ENCODE measurements at regions not wholly inside any gene's neighbourhood (a gene's known extent, or its start where the extent isn't known, plus 50 kb on each side); places are given as distances from the start of the nearest gene placed in this dataset.

- DNase-seq (ENCODE audit: low read depth) (no peak), FAIRE-seq (no peak)
- TF ChIP-seq CTCF (IDR thresholded peaks at IDR 0.05; ENCODE audit: insufficient read depth, low read length, severe bottlenecking), result no peak
- Histone ChIP-seq H3K27me3 (ENCODE audit: control insufficient read depth, insufficient read depth, low read length) (peaks cover 2% of the 10 kb centered on the region), H3K4me3 (ENCODE audit: low read depth, low read length) (no peak overlapping the region), H3K36me3 (ENCODE audit: control insufficient read depth, insufficient read depth, low read length) (no peaks in the 10 kb centered on the region)
Observed at GRCh38 chr18:40060562-40060961, 1894.5 kb upstream of the PIK3C3 start.

GRCh38 chr18:40058811-40059570 lies 1896.0 kb upstream of the PIK3C3 start:
- H3K36me3 ChIP-seq (ENCODE audit: control insufficient read depth, insufficient read depth, low read length), result no peaks in the 10 kb centered on the region
- no peak for TF ChIP-seq CTCF (IDR thresholded peaks at IDR 0.05; ENCODE audit: insufficient read depth, low read length, severe bottlenecking)
- H3K27me3 ChIP-seq (ENCODE audit: control insufficient read depth, insufficient read depth, low read length), result peaks cover 2% of the 10 kb centered on the region
- no peak overlapping the region for H3K4me3 ChIP-seq (ENCODE audit: low read depth, low read length)
- DNase-seq (ENCODE audit: low read depth), result no peak
- no peak for FAIRE-seq

DNA sequence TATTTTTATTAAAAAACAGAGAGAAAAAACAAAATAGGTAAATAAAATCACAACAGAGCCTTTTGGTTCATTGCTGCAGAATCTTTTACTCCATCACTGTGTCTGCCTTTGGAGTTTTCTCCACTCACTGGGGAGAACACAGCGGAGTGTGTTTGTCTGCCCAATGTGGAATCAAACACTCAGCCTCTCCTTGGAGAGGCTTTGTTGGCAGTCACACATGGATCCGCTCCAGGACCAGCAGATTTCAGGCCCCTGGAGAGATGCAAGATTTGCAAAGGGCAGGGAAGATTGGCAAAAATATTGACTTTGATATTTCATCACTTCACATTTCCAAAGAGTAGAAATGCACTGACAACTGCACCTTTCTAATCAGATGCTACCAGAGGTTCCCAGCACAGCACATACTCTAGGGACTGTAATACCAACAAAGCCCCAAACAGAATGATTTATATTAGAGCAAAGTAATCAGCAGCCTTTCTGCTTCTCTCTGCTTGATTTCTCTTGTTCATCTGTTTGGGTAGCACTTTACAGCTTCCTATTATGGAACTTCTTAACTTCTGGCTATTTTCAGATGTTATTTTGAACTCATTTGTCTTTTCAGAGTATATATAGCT lies 1898.8 kb upstream of the PIK3C3 start:
- no peak for DNase-seq (ENCODE audit: low read depth)
- no peak for FAIRE-seq
- no peak for TF ChIP-seq CTCF (IDR thresholded peaks at IDR 0.05; ENCODE audit: insufficient read depth, low read length, severe bottlenecking)

DNA sequence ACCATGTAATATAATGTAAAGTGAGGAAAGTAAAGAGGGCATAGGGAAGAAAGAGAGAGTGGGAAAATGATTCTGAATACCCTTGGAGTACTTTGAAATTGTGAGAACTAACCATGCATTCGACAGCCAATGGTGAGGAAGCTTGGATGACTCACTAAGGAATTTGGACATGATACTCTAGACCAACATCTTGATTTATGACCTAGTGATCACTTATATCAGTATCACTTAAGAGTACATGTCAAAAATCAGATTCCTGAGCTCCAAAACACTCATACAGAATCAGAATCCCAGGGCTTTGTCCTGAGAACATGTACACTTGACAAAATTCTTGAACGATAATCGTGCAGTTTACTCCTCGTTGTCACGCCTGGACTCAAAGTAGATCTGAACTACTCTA lies 1899.8 kb upstream of the PIK3C3 start:
- no peak for FAIRE-seq
- H3K27me3 ChIP-seq (ENCODE audit: control insufficient read depth, insufficient read depth, low read length), result peaks cover 1% of the 10 kb centered on the region
- H3K4me3 ChIP-seq (ENCODE audit: low read depth, low read length), result no peak overlapping the region
- no peak for DNase-seq (ENCODE audit: low read depth)
- H3K36me3 ChIP-seq (ENCODE audit: control insufficient read depth, insufficient read depth, low read length), result no peaks in the 10 kb centered on the region
- TF ChIP-seq CTCF (IDR thresholded peaks at IDR 0.05; ENCODE audit: insufficient read depth, low read length, severe bottlenecking), result no peak

More for the DNA sequence above, 1898.8 kb upstream of the PIK3C3 start:
- H3K36me3 ChIP-seq (ENCODE audit: control insufficient read depth, insufficient read depth, low read length), result no peaks in the 10 kb centered on the region
- H3K27me3 ChIP-seq (ENCODE audit: control insufficient read depth, insufficient read depth, low read length), result peaks cover 2% of the 10 kb centered on the region
- no peak overlapping the region for H3K4me3 ChIP-seq (ENCODE audit: low read depth, low read length)

DNA sequence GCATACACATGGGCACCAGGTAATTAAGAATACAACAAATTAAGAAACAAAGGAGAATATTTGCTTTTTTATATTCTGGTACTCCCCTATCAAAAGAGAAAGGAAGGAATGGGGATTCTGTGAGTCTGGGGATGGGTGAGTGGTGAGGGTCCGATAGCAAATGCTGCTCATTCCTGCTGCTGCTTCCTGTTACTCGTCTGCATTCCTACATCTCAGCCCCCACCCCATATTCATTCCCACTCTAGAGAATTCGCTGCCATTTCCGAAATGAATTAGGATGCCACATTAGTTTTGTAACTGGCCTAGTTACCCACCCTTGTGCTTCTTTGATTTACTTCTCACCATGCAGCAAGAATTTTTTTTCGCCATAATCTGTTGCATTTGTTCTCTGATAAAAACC lies 1905.3 kb upstream of the PIK3C3 start:
- no peaks in the 10 kb centered on the region for H3K36me3 ChIP-seq (ENCODE audit: control insufficient read depth, insufficient read depth, low read length)
- TF ChIP-seq CTCF (IDR thresholded peaks at IDR 0.05; ENCODE audit: insufficient read depth, low read length, severe bottlenecking), result no peak
- no peak overlapping the region for H3K4me3 ChIP-seq (ENCODE audit: low read depth, low read length)
- FAIRE-seq, result no peak
- no peak for DNase-seq (ENCODE audit: low read depth)
- no peaks in the 10 kb centered on the region for H3K27me3 ChIP-seq (ENCODE audit: control insufficient read depth, insufficient read depth, low read length)

All from bronchial epithelial cell (primary cell).